Thoracic aorta (tissue), 2 donors: ENCODE measurements at regions not wholly inside any gene's neighbourhood (a gene's known extent, or its start where the extent isn't known, plus 50 kb on each side); places are given as distances from the start of the nearest gene placed in this dataset.

ENCODE experiments used
- ATAC-seq: fragments of 150-250 bp; one replicate; pipeline ENCODE4 v1.8.0; 2017; ENCODE audit warnings: low read depth; ENCODE audit not compliant: insufficient number of reproducible peaks, low FRiP score
- DNase-seq: peaks from one replicate; pipeline ENCODE4 v3.0.0-alpha.2; 2020; ENCODE audit warnings: low spot score
- H3K27ac ChIP-seq, 2 donors: fragments of 200-600 bp; sonication (generic); 1 replicate in 1 of 2; 2 replicates in 1 of 2; pipeline ENCODE4 v1.5.1; 2016; ENCODE audit warnings: mild to moderate bottlenecking in 2 of 2, moderate library complexity in 2 of 2
- H3K27me3 ChIP-seq: fragments of 200-600 bp; sonication (generic); replicated peaks from 2 replicates; pipeline ENCODE4 v1.6.0; 2016; ENCODE audit warnings: mild to moderate bottlenecking; ENCODE audit not compliant: insufficient read depth
- H3K36me3 ChIP-seq: fragments of 200-600 bp; sonication (generic); one replicate; pipeline ENCODE4 v1.5.1; 2016
- H3K4me1 ChIP-seq, 2 donors: fragments of 200-600 bp; sonication (generic); 1 replicate in 1 of 2; 2 replicates in 1 of 2; pipeline versions ENCODE4 v1.5.1 to v1.6.0; 2016; ENCODE audit warnings: low read depth in 2 of 2, mild to moderate bottlenecking in 1 of 2; ENCODE audit not compliant: control insufficient read depth in 1 of 2
- H3K4me3 ChIP-seq: fragments of 200-600 bp; sonication (generic); 2 replicates; pipeline ENCODE4 v1.5.1; 2016; ENCODE audit warnings: mild to moderate bottlenecking
- H3K9me3 ChIP-seq: fragments of 200-600 bp; sonication (generic); 2 replicates; pipeline ENCODE4 v1.5.1; 2016
- CTCF ChIP-seq: fragments of 200-600 bp; sonication (generic); IDR thresholded peaks from one replicate; pipeline ENCODE4 v1.5.1; 2019; ENCODE audit warnings: antibody characterized with exemption

GRCh38 chr3:70749122-70749521 lies 436.7 kb upstream of the MDFIC2 start:
- no peaks in the 10 kb centered on the region for H3K4me1 ChIP-seq
- no peaks in the 10 kb centered on the region for H3K27me3 ChIP-seq
- DNase-seq (no peak), ATAC-seq (no peak)
- H3K9me3 ChIP-seq: no peaks in the 10 kb centered on the region
- H3K36me3 ChIP-seq: no peaks in the 10 kb centered on the region
- no peak overlapping the region for H3K27ac ChIP-seq
- TF ChIP-seq CTCF: no peak
- H3K4me3 ChIP-seq: no peak overlapping the region

GRCh38 chr3:70748593-70748992 lies 436.2 kb upstream of the MDFIC2 start:
- no peak for DNase-seq
- no peak overlapping the region for H3K4me3 ChIP-seq

GRCh38 chr3:70747847-70748246 lies 435.4 kb upstream of the MDFIC2 start:
- TF ChIP-seq CTCF: no peak
- no peaks in the 10 kb centered on the region for H3K36me3 ChIP-seq
- H3K4me1 ChIP-seq: no peaks in the 10 kb centered on the region
- ATAC-seq (no peak), DNase-seq (no peak)
- no peak overlapping the region for H3K27ac ChIP-seq
- H3K27me3 ChIP-seq: no peaks in the 10 kb centered on the region
- no peak overlapping the region for H3K4me3 ChIP-seq
- H3K9me3 ChIP-seq: no peaks in the 10 kb centered on the region

More at GRCh38 chr3:70748593-70748992, 436.2 kb upstream of the MDFIC2 start:
- Histone ChIP-seq H3K4me1 (no peaks in the 10 kb centered on the region), H3K36me3 (no peaks in the 10 kb centered on the region), H3K27me3 (no peaks in the 10 kb centered on the region), H3K9me3 (no peaks in the 10 kb centered on the region), H3K27ac (no peak overlapping the region)
- no peak for ATAC-seq
- TF ChIP-seq CTCF: no peak

GRCh38 chr3:70744536-70744935 lies 432.1 kb upstream of the MDFIC2 start:
- H3K27ac ChIP-seq: no peak overlapping the region
- ATAC-seq: no peak
- DNase-seq: no peak
- H3K36me3 ChIP-seq: no peaks in the 10 kb centered on the region
- TF ChIP-seq CTCF: no peak
- no peak overlapping the region for H3K4me3 ChIP-seq
- no peaks in the 10 kb centered on the region for H3K9me3 ChIP-seq
- H3K27me3 ChIP-seq: no peaks in the 10 kb centered on the region
- peaks cover 0 to 3% of the 10 kb centered on the region in 2 donors for H3K4me1 ChIP-seq

- Histone ChIP-seq H3K27ac (no peak overlapping the region), H3K9me3 (no peaks in the 10 kb centered on the region), H3K4me1 (peaks cover 0 to 3% of the 10 kb centered on the region in 2 donors), H3K4me3 (no peak overlapping the region), H3K27me3 (no peaks in the 10 kb centered on the region), H3K36me3 (no peaks in the 10 kb centered on the region)
- TF ChIP-seq CTCF: no peak
- no peak for DNase-seq
- no peak for ATAC-seq
Observed at GRCh38 chr3:70743754-70744153, 431.3 kb upstream of the MDFIC2 start.
